B cell (primary cell): ENCODE measurements at regions not wholly inside any gene's neighbourhood (a gene's known extent, or its start where the extent isn't known, plus 50 kb on each side); places are given as distances from the start of the nearest gene placed in this dataset.

Experiments
- ATAC-seq: fragments of 200-7000 bp; cut with Tn5 transposase; one replicate; pipeline ENCODE4 v1.10.0; 2021; ENCODE audit warnings: low read depth, mild to moderate bottlenecking, moderate number of reproducible peaks, moderate library complexity
- CTCF ChIA-PET: fragments of 350-600 bp; sonication (Branson Sonifier 250); formaldehyde crosslinking; loops from one replicate; lab custom pipeline; 2021; ENCODE audit warnings: antibody characterized with exemption, inconsistent platforms; lab: Charles Lee
- POLR2A ChIA-PET: fragments of 350-600 bp; sonication (Branson Sonifier 250); formaldehyde crosslinking; loops from one replicate; lab custom pipeline; 2021; ENCODE audit warnings: antibody characterized with exemption; lab: Charles Lee
- DNase-seq: peaks from one replicate; pipeline ENCODE4 v3.0.0; 2013
- H2AFZ ChIP-seq: 2 replicates; pipeline ENCODE4 v1.6.1; 2012; ENCODE audit warnings: mild to moderate bottlenecking, low read depth, low read length; ENCODE audit not compliant: insufficient read depth, poor library complexity, severe bottlenecking
- H3K27ac ChIP-seq, 2 donors: 1 replicate in 1 of 2; 2 replicates in 1 of 2; pipeline ENCODE4 v1.5.1; 2012 to 2013; ENCODE audit warnings: low read length in 2 of 2, mild to moderate bottlenecking in 2 of 2, moderate library complexity in 1 of 2
- H3K27me3 ChIP-seq, 4 experiments: fragments of 200-600 bp in 1 of 4; sonication (generic) in 1 of 4; replicated peaks in 1 of 4; 1 replicate in 2 of 4; 2 replicates in 2 of 4; pipeline versions ENCODE4 v1.6.1 to v1.7.0; 2013 to 2016; ENCODE audit warnings: low read length in 3 of 4, mild to moderate bottlenecking in 2 of 4, mixed read lengths in 1 of 4, moderate library complexity in 1 of 4; ENCODE audit not compliant: insufficient read depth in 4 of 4, control insufficient read depth in 3 of 4; ENCODE audit errors: control extremely low read depth in 1 of 4
- H3K36me3 ChIP-seq, 2 experiments: replicated peaks in 1 of 2; 1 replicate in 1 of 2; 2 replicates in 1 of 2; pipeline versions ENCODE4 v1.6.1 to v1.7.1; 2013; ENCODE audit warnings: low read length in 1 of 2; ENCODE audit not compliant: insufficient read depth in 2 of 2, control insufficient read depth in 1 of 2; ENCODE audit errors: control extremely low read depth in 1 of 2, extremely low read depth in 1 of 2
- H3K4me1 ChIP-seq, 2 donors: fragments of 200-600 bp in 1 of 2; sonication (generic) in 1 of 2; 1 replicate in 1 of 2; 2 replicates in 1 of 2; pipeline versions ENCODE4 v1.5.1 to v1.6.1; 2013 to 2017; ENCODE audit warnings: low read length in 2 of 2; ENCODE audit not compliant: control insufficient read depth in 2 of 2, insufficient read depth in 2 of 2
- H3K4me2 ChIP-seq: replicated peaks from 2 replicates; pipeline ENCODE3; 2012; ENCODE audit warnings: mild to moderate bottlenecking, low read depth, low read length; ENCODE audit not compliant: poor library complexity, severe bottlenecking
- H3K4me3 ChIP-seq, 5 experiments: fragments of 200-600 bp in 1 of 5; sonication (generic) in 1 of 5; 1 replicate in 3 of 5; 2 replicates in 2 of 5; pipeline versions ENCODE4 v1.5.1 to v1.7.0; 2011 to 2016; ENCODE audit warnings: low read length in 4 of 5, mild to moderate bottlenecking in 4 of 5, low read depth in 2 of 5, control low read depth in 1 of 5, moderate library complexity in 1 of 5; ENCODE audit not compliant: insufficient read depth in 1 of 5; ENCODE audit errors: control extremely low read depth in 1 of 5, extremely low read depth in 1 of 5
- H3K79me2 ChIP-seq: fragments of 200-600 bp; sonication (generic); one replicate; pipeline ENCODE4 v1.6.0; 2016; ENCODE audit warnings: low read length; ENCODE audit not compliant: control insufficient read depth, insufficient read depth
- H3K9ac ChIP-seq: fragments of 200-600 bp; sonication (generic); 2 replicates; pipeline ENCODE4 v1.6.1; 2017; ENCODE audit warnings: mild to moderate bottlenecking, low read length, moderate library complexity
- H3K9me3 ChIP-seq, 3 donors: one replicate each; pipeline versions ENCODE4 v1.6.1 to v1.7.1; 2013; ENCODE audit warnings: low read length in 2 of 3; ENCODE audit not compliant: control insufficient read depth in 2 of 3, insufficient read depth in 1 of 3; ENCODE audit errors: control extremely low read depth in 1 of 3
- H4K20me1 ChIP-seq: 2 replicates; pipeline ENCODE4 v1.6.0; 2012; ENCODE audit warnings: mild to moderate bottlenecking, low read length; ENCODE audit not compliant: insufficient read depth, control insufficient read depth, poor library complexity, severe bottlenecking
- H3K27ac Mint-ChIP-seq: one replicate; pipeline ENCODE4 v1.8.0; 2021; ENCODE audit warnings: mixed read lengths
- H3K27me3 Mint-ChIP-seq: one replicate; pipeline ENCODE4 v1.8.0; 2021; ENCODE audit warnings: mixed read lengths
- H3K4me1 Mint-ChIP-seq: one replicate; pipeline ENCODE4 v1.8.0; 2021; ENCODE audit warnings: mixed read lengths
- H3K4me3 Mint-ChIP-seq: one replicate; pipeline ENCODE4 v1.8.0; 2021; ENCODE audit warnings: mixed read lengths
- H3K9me3 Mint-ChIP-seq: one replicate; pipeline ENCODE4 v1.8.0; 2022; ENCODE audit warnings: mixed read lengths; ENCODE audit not compliant: insufficient read depth
- EZH2 ChIP-seq: IDR thresholded peaks from 2 replicates; pipeline ENCODE4 v1.6.1; 2012; ENCODE audit warnings: borderline replicate concordance, low read depth, mild to moderate bottlenecking, moderate library complexity, low read length; ENCODE audit not compliant: insufficient read depth, poor library complexity, severe bottlenecking
- WGBS: methylation state at CpG from one replicate; pipeline ENCODE4 v1.1.5; 2013; ENCODE audit warnings: missing lambda C conversion rate; ENCODE audit not compliant: insufficient coverage; 5-methylcytosine and 5-hydroxymethylcytosine counted together
- intact Hi-C: fragments of 100-400 bp; cut with micrococcal nuclease; formaldehyde crosslinking; loops from one replicate; pipeline ENCODE4 v1.10.0; 2022
- TF ChIP-seq, protein P1 (sequence below): fragments of 200-600 bp; IDR thresholded peaks from one replicate; pipeline ENCODE4 v1.8.0; 2022; ENCODE audit warnings: antibody characterized with exemption, mild to moderate bottlenecking

DNA sequence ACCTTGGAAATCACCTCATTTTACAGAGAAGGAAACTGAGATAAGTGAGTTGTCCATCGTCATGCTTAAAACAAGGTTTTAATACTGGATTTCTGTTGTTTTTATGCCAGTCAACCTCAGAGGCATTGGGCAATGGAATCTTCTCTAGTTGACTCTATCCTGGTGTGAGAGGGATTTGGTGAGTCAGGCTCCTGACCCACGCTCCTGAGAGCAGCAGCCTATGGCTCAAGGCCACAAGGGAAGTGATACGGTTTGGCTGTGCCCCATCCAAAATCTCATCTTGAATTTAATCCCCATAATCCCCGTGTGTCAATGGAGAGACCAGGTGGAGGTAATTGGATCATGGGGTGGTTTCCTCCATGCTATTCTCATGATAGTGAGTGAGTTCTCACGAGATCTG lies 90.1 kb downstream of the TLR5 start:
- Histone ChIP-seq H3K4me1 (no peaks in the 10 kb centered on the region), H3K79me2 (no peaks in the 10 kb centered on the region), H3K9me3 (peaks cover 0 to 4% (median 0%) of the 10 kb centered on the region in 3 donors), H2AFZ (no peak overlapping the region), H3K4me3 (no peak overlapping the region), H3K9ac (no peak overlapping the region), H3K27ac (no peak overlapping the region), H3K36me3 (no peaks in the 10 kb centered on the region), H3K27me3 (peaks cover 0 to 6% (median 2%) of the 10 kb centered on the region in 4 experiments), H4K20me1 (no peaks in the 10 kb centered on the region), H3K4me2 (no peak overlapping the region)
- ChIA-PET CTCF (no interaction called here), POLR2A (no interaction called here)
- WGBS, result 100% methylated on average over 1 of the region's 5 CpGs
- no peaks in the 10 kb centered on the region for H3K9me3 Mint-ChIP-seq
- intact Hi-C loops, result no loop called here
- DNase-seq, result no peak
- TF ChIP-seq, protein P1, sequence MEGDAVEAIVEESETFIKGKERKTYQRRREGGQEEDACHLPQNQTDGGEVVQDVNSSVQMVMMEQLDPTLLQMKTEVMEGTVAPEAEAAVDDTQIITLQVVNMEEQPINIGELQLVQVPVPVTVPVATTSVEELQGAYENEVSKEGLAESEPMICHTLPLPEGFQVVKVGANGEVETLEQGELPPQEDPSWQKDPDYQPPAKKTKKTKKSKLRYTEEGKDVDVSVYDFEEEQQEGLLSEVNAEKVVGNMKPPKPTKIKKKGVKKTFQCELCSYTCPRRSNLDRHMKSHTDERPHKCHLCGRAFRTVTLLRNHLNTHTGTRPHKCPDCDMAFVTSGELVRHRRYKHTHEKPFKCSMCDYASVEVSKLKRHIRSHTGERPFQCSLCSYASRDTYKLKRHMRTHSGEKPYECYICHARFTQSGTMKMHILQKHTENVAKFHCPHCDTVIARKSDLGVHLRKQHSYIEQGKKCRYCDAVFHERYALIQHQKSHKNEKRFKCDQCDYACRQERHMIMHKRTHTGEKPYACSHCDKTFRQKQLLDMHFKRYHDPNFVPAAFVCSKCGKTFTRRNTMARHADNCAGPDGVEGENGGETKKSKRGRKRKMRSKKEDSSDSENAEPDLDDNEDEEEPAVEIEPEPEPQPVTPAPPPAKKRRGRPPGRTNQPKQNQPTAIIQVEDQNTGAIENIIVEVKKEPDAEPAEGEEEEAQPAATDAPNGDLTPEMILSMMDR, result no peak
- H3K27ac Mint-ChIP-seq, result no peak overlapping the region
- no peaks in the 10 kb centered on the region for H3K4me1 Mint-ChIP-seq
- no peak for ATAC-seq
- H3K4me3 Mint-ChIP-seq, result no peak overlapping the region
- H3K27me3 Mint-ChIP-seq, result peaks cover 6% of the 10 kb centered on the region

DNA sequence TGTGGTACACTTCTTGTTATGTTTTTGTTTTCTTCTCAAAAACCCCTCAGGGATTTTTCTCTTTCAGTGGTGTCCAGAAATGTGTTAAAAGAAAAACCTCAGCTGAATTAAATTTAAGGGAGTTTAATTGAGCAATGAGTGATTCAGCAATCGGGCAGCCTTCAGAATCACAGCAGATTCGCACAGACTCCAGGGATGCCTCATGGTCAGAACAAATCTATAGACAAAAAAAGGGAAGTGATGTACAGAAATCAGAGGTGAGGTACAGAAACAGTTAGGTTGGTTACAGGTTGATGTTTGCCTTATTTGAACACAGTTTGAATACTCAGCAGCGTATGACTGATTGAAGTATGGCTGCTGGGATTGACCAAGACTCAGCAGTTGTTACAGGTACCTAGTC lies 86.2 kb downstream of the TLR5 start:
- H4K20me1 ChIP-seq, result no peaks in the 10 kb centered on the region
- H3K36me3 ChIP-seq, result no peaks in the 10 kb centered on the region
- no peaks in the 10 kb centered on the region for H3K79me2 ChIP-seq
- no peak overlapping the region for H2AFZ ChIP-seq
- POLR2A ChIA-PET, result no interaction called here
- 93% methylated on average over 3 of the region's 3 CpGs for WGBS
- CTCF ChIA-PET, result no interaction called here
- H3K27me3 ChIP-seq, result peaks cover 0 to 6% (median 0%) of the 10 kb centered on the region in 4 experiments
- no peak overlapping the region for H3K4me2 ChIP-seq
- Mint-ChIP-seq H3K4me1 (no peaks in the 10 kb centered on the region), H3K4me3 (no peak overlapping the region), H3K27ac (no peak overlapping the region), H3K9me3 (no peaks in the 10 kb centered on the region), H3K27me3 (peaks cover 5% of the 10 kb centered on the region)
- H3K4me3 ChIP-seq, result no peak overlapping the region
- DNase-seq, result no peak
- ATAC-seq, result no peak
- no peaks in the 10 kb centered on the region for H3K4me1 ChIP-seq
- no peaks in the 10 kb centered on the region for H3K9me3 ChIP-seq
- intact Hi-C loops, result no loop called here
- TF ChIP-seq, protein P1, result no peak
- no peak for TF ChIP-seq EZH2
- H3K9ac ChIP-seq, result no peak overlapping the region
- no peak overlapping the region for H3K27ac ChIP-seq
